ENCODE measurements at regions not wholly inside any gene's neighbourhood (a gene's known extent, or its start where the extent isn't known, plus 50 kb on each side); places are given as distances from the start of the nearest gene placed in this dataset.
A peak's percentile ranks its signal among the peaks of the same experiment; 100 is the strongest.

GRCh38 chr10:10817609-10818008 is 200.1 kb upstream of the CELF2 start:
- SMC1A ChIA-PET (ENCODE audit: uncharacterized antibody, unreplicated experiment) = no interaction called here

GRCh38 chr10:10818082-10818481 is 199.6 kb upstream of the CELF2 start:
- no peaks in the 10 kb centered on the region for H3K79me2 ChIP-seq (ENCODE audit: control insufficient read depth, insufficient read depth, low read length)
- intact Hi-C loops (cut with micrococcal nuclease; ENCODE audit: unreplicated experiment) (no loop called here), in situ Hi-C loops (cut with MboI) (no loop called here)
- WGBS (ENCODE audit: insufficient coverage, insufficient replicate concordance, low lambda C conversion rate, missing lambda C conversion rate) = 25% methylated on average over 2 of the region's 2 CpGs
- no peak overlapping the region for H3K4me2 ChIP-seq (ENCODE audit: control insufficient read depth, insufficient read depth)
- no peak for DNase-seq (ENCODE audit: low read depth, low spot score)
- no peaks in the 10 kb centered on the region for H3K4me1 ChIP-seq (ENCODE audit: control insufficient read depth, insufficient read depth, low read length)
- H3K4me3 ChIP-seq = no peak overlapping the region
- H3K9ac ChIP-seq (ENCODE audit: control insufficient read depth, insufficient read depth, low read length) = no peak overlapping the region
- H3K36me3 ChIP-seq (ENCODE audit: control insufficient read depth in 2 of 2, insufficient read depth in 2 of 2, low read length in 1 of 2) = no peaks in the 10 kb centered on the region
- no TSS peak for BruUV-seq (replicated peaks)
- ChIA-PET CTCF (interaction anchor here (0.6 to 1.0 kb wide), 3 partner anchors 9 to 562 kb away, joined by 3 to 4 read pairs (median 3); no protein-coding TSS in a partner anchor), SMC1A (ENCODE audit: uncharacterized antibody, unreplicated experiment) (no interaction called here), POLR2A (no interaction called here), RAD21 (ENCODE audit: unreplicated experiment) (no interaction called here)
- H3K27ac ChIP-seq (ENCODE audit: control insufficient read depth, insufficient read depth) = no peak overlapping the region
- H3K9me3 ChIP-seq (replicated peaks; ENCODE audit: control insufficient read depth, insufficient read depth, low read length) = no peaks in the 10 kb centered on the region; the same call in 2 of the 3 replicates
- no peak for FAIRE-seq
- H2AFZ ChIP-seq (ENCODE audit: control insufficient read depth, low read depth, low read length) = no peak overlapping the region
- ATAC-seq = no peak
- H4K20me1 ChIP-seq (ENCODE audit: control insufficient read depth, insufficient read depth) = no peaks in the 10 kb centered on the region
- no peaks in the 10 kb centered on the region for H3K27me3 ChIP-seq (replicated peaks in 1 of 2; ENCODE audit: control insufficient read depth in 2 of 2, insufficient read depth in 2 of 2, low read length in 1 of 2)
- TF ChIP-seq MTA2 (IDR thresholded peaks at IDR 0.05; ENCODE audit: low read depth) = no peak
- no peak for TF ChIP-seq NFYA (IDR thresholded peaks at IDR 0.05; ENCODE audit: borderline replicate concordance, low read depth, low read length)
- no peak for TF ChIP-seq SUPT20H (IDR thresholded peaks at IDR 0.05; ENCODE audit: borderline replicate concordance, control insufficient read depth, low read depth, low read length)

More at GRCh38 chr10:10817609-10818008, 200.1 kb upstream of the CELF2 start:
- no peak for ATAC-seq
- TF ChIP-seq SP1 (IDR thresholded peaks at IDR 0.05; ENCODE audit: low read depth, low read length) = no peak
- no peak for TF ChIP-seq GATAD2B (conservative IDR thresholded peaks at IDR 0.05; ENCODE audit: low read depth)
- no peak for TF ChIP-seq RBBP5 (conservative IDR thresholded peaks at IDR 0.05)
- TF ChIP-seq RELB (IDR thresholded peaks at IDR 0.05; ENCODE audit: low read depth) = no peak
- TF ChIP-seq SMAD5 (IDR thresholded peaks at IDR 0.05; ENCODE audit: low read depth) = no peak
- TF ChIP-seq IRF4 (IDR thresholded peaks at IDR 0.05; ENCODE audit: low read depth, low read length) = no peak
- no peak for TF ChIP-seq NR2C1 (IDR thresholded peaks at IDR 0.05)
- no peak for TF ChIP-seq BACH1 (IDR thresholded peaks at IDR 0.05; ENCODE audit: borderline replicate concordance)
- no peak for TF ChIP-seq KAT2A (conservative IDR thresholded peaks at IDR 0.05; ENCODE audit: control insufficient read depth, low read depth, low read length)
- RAD21 ChIA-PET (ENCODE audit: unreplicated experiment) = no interaction called here
- intact Hi-C loops (cut with micrococcal nuclease; ENCODE audit: unreplicated experiment) = no loop called here
- CTCF ChIA-PET = interaction anchor here (0.6 to 1.0 kb wide), 3 partner anchors 8 to 562 kb away, joined by 3 to 4 read pairs (median 3); no protein-coding TSS in a partner anchor
- no peaks in the 10 kb centered on the region for H3K79me2 ChIP-seq (ENCODE audit: control insufficient read depth, insufficient read depth, low read length)
- H3K4me1 ChIP-seq (ENCODE audit: control insufficient read depth, insufficient read depth, low read length) = no peaks in the 10 kb centered on the region
- POLR2A ChIA-PET = no interaction called here
- H3K4me2 ChIP-seq (ENCODE audit: control insufficient read depth, insufficient read depth) = no peak overlapping the region
- no peaks in the 10 kb centered on the region for H4K20me1 ChIP-seq (ENCODE audit: control insufficient read depth, insufficient read depth)
- no peak overlapping the region for H2AFZ ChIP-seq (ENCODE audit: control insufficient read depth, low read depth, low read length)
- DNase-seq (ENCODE audit: low read depth, low spot score) = no peak
- 28% methylated on average over 5 of the region's 5 CpGs for WGBS (ENCODE audit: insufficient coverage, insufficient replicate concordance, low lambda C conversion rate, missing lambda C conversion rate)
- no peaks in the 10 kb centered on the region for H3K27me3 ChIP-seq (replicated peaks in 1 of 2; ENCODE audit: control insufficient read depth in 2 of 2, insufficient read depth in 2 of 2, low read length in 1 of 2)
- in situ Hi-C loops (cut with MboI) = no loop called here
- no peak overlapping the region for H3K9ac ChIP-seq (ENCODE audit: control insufficient read depth, insufficient read depth, low read length)
- no TSS peak for BruUV-seq (replicated peaks)
- no peak overlapping the region for H3K4me3 ChIP-seq
- H3K36me3 ChIP-seq (ENCODE audit: control insufficient read depth in 2 of 2, insufficient read depth in 2 of 2, low read length in 1 of 2) = no peaks in the 10 kb centered on the region
- peak; percentile 35 for FAIRE-seq
- no peak overlapping the region for H3K27ac ChIP-seq (ENCODE audit: control insufficient read depth, insufficient read depth)
- H3K9me3 ChIP-seq (replicated peaks; ENCODE audit: control insufficient read depth, insufficient read depth, low read length) = no peaks in the 10 kb centered on the region; the same call in 2 of the 3 replicates
